Gastroesophageal sphincter (tissue), 3 donors: ENCODE measurements at regions not wholly inside any gene's neighbourhood (a gene's known extent, or its start where the extent isn't known, plus 50 kb on each side); places are given as distances from the start of the nearest gene placed in this dataset.

Source experiments
- CTCF ChIP-seq, 4 experiments: fragments of 200-600 bp in 2 of 4; fragments of 450-650 bp in 2 of 4; sonication (generic) in 1 of 4; IDR thresholded peaks; one replicate each; pipeline ENCODE4 v1.5.1; 2017 to 2019; ENCODE audit warnings: antibody characterized with exemption in 4 of 4, mild to moderate bottlenecking in 2 of 4, moderate library complexity in 2 of 4
- POLR2A ChIP-seq, 2 donors: fragments of 450-650 bp; IDR thresholded peaks; one replicate each; pipeline ENCODE4 v1.6.1; 2017; ENCODE audit warnings: antibody characterized with exemption in 2 of 2, mild to moderate bottlenecking in 2 of 2, moderate library complexity in 1 of 2
- POLR2AphosphoS5 ChIP-seq: sonication (generic); formaldehyde crosslinking; IDR thresholded peaks from one replicate; pipeline ENCODE4 v1.6.1; 2017; ENCODE audit warnings: antibody characterized with exemption

GRCh38 chr14:37864128-37864527, 268.7 kb downstream of the TTC6 start:
- TF ChIP-seq CTCF (IDR thresholded peaks at IDR 0.05): no peak
- no peak for TF ChIP-seq POLR2A (IDR thresholded peaks at IDR 0.05)
- TF ChIP-seq POLR2AphosphoS5: no peak
